Tibial nerve (tissue), 4 donors: ENCODE measurements at regions not wholly inside any gene's neighbourhood (a gene's known extent, or its start where the extent isn't known, plus 50 kb on each side); places are given as distances from the start of the nearest gene placed in this dataset.
A peak's percentile ranks its signal among the peaks of the same experiment; 100 is the strongest.

Source experiments
- DNase-seq, 2 donors: peaks; one replicate each; pipeline ENCODE4 v3.0.0-alpha.2; 2019; ENCODE audit warnings: low spot score in 2 of 2
- H3K27ac ChIP-seq, 4 donors: fragments of 200-600 bp; sonication (generic) in 3 of 4; one replicate each; pipeline ENCODE4 v1.5.1; 2017 to 2019; ENCODE audit warnings: mild to moderate bottlenecking in 1 of 4
- H3K27me3 ChIP-seq, 2 donors: fragments of 200-600 bp; sonication (generic) in 1 of 2; one replicate each; pipeline versions ENCODE4 v1.5.1 to v1.6.0; 2017 to 2019
- H3K36me3 ChIP-seq, 3 donors: fragments of 200-600 bp; sonication (generic); one replicate each; pipeline ENCODE4 v1.5.1; 2018 to 2019
- H3K4me1 ChIP-seq, 4 donors: fragments of 200-600 bp; sonication (generic) in 3 of 4; one replicate each; pipeline ENCODE4 v1.5.1; 2017 to 2019
- H3K4me3 ChIP-seq, 4 donors: fragments of 200-600 bp; sonication (generic) in 3 of 4; one replicate each; pipeline ENCODE4 v1.5.1; 2017 to 2019; ENCODE audit warnings: mild to moderate bottlenecking in 1 of 4, moderate library complexity in 1 of 4
- H3K9me3 ChIP-seq, 4 donors: fragments of 200-600 bp; sonication (generic) in 3 of 4; one replicate each; pipeline ENCODE4 v1.5.1; 2017 to 2019
- CTCF ChIP-seq, 5 experiments: fragments of 200-600 bp in 3 of 5; fragments of 450-650 bp in 2 of 5; sonication (generic) in 3 of 5; IDR thresholded peaks; one replicate each; pipeline ENCODE4 v1.5.1; 2016 to 2019; ENCODE audit warnings: antibody characterized with exemption in 5 of 5, mild to moderate bottlenecking in 3 of 5, moderate library complexity in 2 of 5
- EP300 ChIP-seq, 2 donors: sonication (generic); formaldehyde crosslinking; IDR thresholded peaks; one replicate each; pipeline ENCODE4 v1.6.1; 2017; ENCODE audit warnings: antibody characterized with exemption in 2 of 2, mild to moderate bottlenecking in 1 of 2
- POLR2A ChIP-seq, 2 donors: fragments of 450-650 bp; IDR thresholded peaks; one replicate each; pipeline ENCODE4 v1.6.1; 2017; ENCODE audit warnings: antibody characterized with exemption in 2 of 2, mild to moderate bottlenecking in 2 of 2, moderate library complexity in 2 of 2
- WGBS, 2 donors: methylation state at CpG; one replicate each; pipeline ENCODE4 v1.1.5; 2018; 5-methylcytosine and 5-hydroxymethylcytosine counted together

- Histone ChIP-seq H3K4me3 (peak overlapping the region in 2 of 4 donors; percentile 7 to 11), H3K9me3 (no peaks in the 10 kb centered on the region), H3K27ac (peak overlapping the region in 2 of 4 donors; percentile 1 to 45), H3K36me3 (no peaks in the 10 kb centered on the region), H3K4me1 (no peaks in the 10 kb centered on the region), H3K27me3 (no peaks in the 10 kb centered on the region)
- WGBS, 2 donors: 25 to 36% methylated on average over 2 of the region's 2 CpGs
- TF ChIP-seq POLR2A (IDR thresholded peaks at IDR 0.05) (no peak), EP300 (IDR thresholded peaks at IDR 0.05) (no peak), CTCF (IDR thresholded peaks at IDR 0.05) (no peak)
- no peak for DNase-seq
These were observed 698.4 kb downstream of the TENT5A start for GRCh38 chr6:81054036-81054435.

- WGBS, 2 donors: 90 to 92% methylated on average over 8 of the region's 8 CpGs
- Histone ChIP-seq H3K4me1 (no peaks in the 10 kb centered on the region), H3K27me3 (no peaks in the 10 kb centered on the region), H3K36me3 (no peaks in the 10 kb centered on the region), H3K27ac (no peak overlapping the region), H3K4me3 (no peak overlapping the region), H3K9me3 (no peaks in the 10 kb centered on the region)
- TF ChIP-seq CTCF (IDR thresholded peaks at IDR 0.05): no peak
- TF ChIP-seq POLR2A (IDR thresholded peaks at IDR 0.05): no peak
- TF ChIP-seq EP300 (IDR thresholded peaks at IDR 0.05): no peak
- no peak for DNase-seq
These were observed 700.5 kb downstream of the TENT5A start for GRCh38 chr6:81051952-81052351.

- Histone ChIP-seq H3K27me3 (no peaks in the 10 kb centered on the region), H3K4me1 (no peaks in the 10 kb centered on the region), H3K4me3 (no peak overlapping the region), H3K27ac (no peak overlapping the region), H3K36me3 (no peaks in the 10 kb centered on the region), H3K9me3 (no peaks in the 10 kb centered on the region)
- no peak for TF ChIP-seq POLR2A (IDR thresholded peaks at IDR 0.05)
- no peak for TF ChIP-seq CTCF (IDR thresholded peaks at IDR 0.05)
- TF ChIP-seq EP300 (IDR thresholded peaks at IDR 0.05): no peak
- WGBS, 2 donors: 47 to 51% methylated on average over 2 of the region's 2 CpGs
- no peak for DNase-seq
These were observed 702.9 kb downstream of the TENT5A start for GRCh38 chr6:81049425-81050042.

GRCh38 chr6:81031416-81031815 is 721.1 kb downstream of the TENT5A start:
- Histone ChIP-seq H3K4me3 (no peak overlapping the region), H3K36me3 (no peaks in the 10 kb centered on the region), H3K27me3 (no peaks in the 10 kb centered on the region), H3K27ac (no peak overlapping the region), H3K4me1 (peaks cover 0 to 8% (median 3%) of the 10 kb centered on the region in 4 donors), H3K9me3 (no peaks in the 10 kb centered on the region)
- DNase-seq: no peak
- 27 to 32% methylated on average over 2 of the region's 2 CpGs for WGBS, 2 donors
- TF ChIP-seq CTCF (IDR thresholded peaks at IDR 0.05) (no peak), POLR2A (IDR thresholded peaks at IDR 0.05) (no peak), EP300 (IDR thresholded peaks at IDR 0.05) (no peak)

GRCh38 chr6:81026041-81026553 is 726.4 kb downstream of the TENT5A start:
- Histone ChIP-seq H3K4me1 (peaks cover 0 to under 1% (median under 1%) of the 10 kb centered on the region in 4 donors), H3K27me3 (no peaks in the 10 kb centered on the region), H3K27ac (no peak overlapping the region), H3K36me3 (no peaks in the 10 kb centered on the region), H3K9me3 (peaks cover 0 to 14% (median 0%) of the 10 kb centered on the region in 4 donors), H3K4me3 (no peak overlapping the region)
- 73 to 85% methylated on average over 2 of the region's 2 CpGs for WGBS, 2 donors
- no peak for TF ChIP-seq CTCF (IDR thresholded peaks at IDR 0.05)
- no peak for TF ChIP-seq EP300 (IDR thresholded peaks at IDR 0.05)
- no peak for TF ChIP-seq POLR2A (IDR thresholded peaks at IDR 0.05)
- DNase-seq: no peak
